ENCODE measurements at regions not wholly inside any gene's neighbourhood (a gene's known extent, or its start where the extent isn't known, plus 50 kb on each side); places are given as distances from the start of the nearest gene placed in this dataset.
"Not testable (repeated sequence)": the region's sequence is repeated elsewhere in the genome, so short reads cannot be mapped to it uniquely, and the experiment has no call there.

DNA sequence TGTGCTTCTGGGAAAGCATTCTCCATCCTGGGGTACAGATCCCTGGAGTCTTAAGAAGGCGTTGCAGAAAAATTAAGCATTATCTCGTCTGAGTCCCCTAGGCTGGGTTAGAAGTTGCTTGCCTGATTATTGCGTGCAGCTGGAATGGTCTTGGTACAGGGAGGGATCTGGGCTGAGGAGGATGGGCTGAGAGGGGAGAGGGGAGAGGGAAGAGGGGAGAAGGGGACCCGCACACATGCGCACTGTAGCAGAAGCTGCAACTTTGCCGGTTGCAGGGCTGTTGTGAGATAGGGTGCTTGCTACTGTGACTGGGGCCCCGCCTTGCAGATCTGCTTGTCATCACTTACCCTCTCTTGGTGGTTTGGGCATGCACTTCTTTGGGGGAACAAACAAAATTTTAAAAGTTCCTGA lies 316.8 kb downstream of the DLEU7 start:
- DNase-seq (ENCODE audit: low read depth in 2 of 2): no peak

- DNase-seq (ENCODE audit: low read depth in 2 of 2): no peak
Measured at GRCh38 chr13:50527188-50527587, 316.3 kb downstream of the DLEU7 start.

GRCh38 chr13:50527612-50528509 lies 315.6 kb downstream of the DLEU7 start:
- no peak for DNase-seq (ENCODE audit: low read depth in 2 of 2)

- no peak for DNase-seq (ENCODE audit: low read depth in 2 of 2)
Measured at GRCh38 chr13:50529154-50529882, 314.2 kb downstream of the DLEU7 start.

GRCh38 chr13:50531917-50532899 lies 311.3 kb downstream of the DLEU7 start:
- DNase-seq (ENCODE audit: low read depth in 2 of 2): no peak

DNA sequence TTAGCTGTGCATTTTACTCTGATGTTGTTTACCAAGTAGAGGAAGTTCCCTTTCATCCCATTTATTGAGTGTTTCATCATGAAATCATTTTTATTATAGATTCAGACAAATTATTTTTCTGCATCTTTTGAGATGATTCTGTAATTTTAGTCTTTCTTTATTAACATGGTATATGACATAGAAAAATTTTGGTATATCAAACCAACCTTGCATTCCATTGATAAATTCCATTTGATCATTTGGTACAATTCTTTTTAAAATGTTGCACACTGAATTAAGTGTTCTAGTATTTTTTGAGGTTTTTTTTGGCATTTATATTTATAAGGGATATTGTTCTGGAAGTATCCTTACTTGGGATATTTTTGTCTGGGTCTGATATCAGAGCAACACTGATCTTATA lies 308.4 kb downstream of the DLEU7 start:
- DNase-seq (ENCODE audit: low read depth in 2 of 2): no peak

DNA sequence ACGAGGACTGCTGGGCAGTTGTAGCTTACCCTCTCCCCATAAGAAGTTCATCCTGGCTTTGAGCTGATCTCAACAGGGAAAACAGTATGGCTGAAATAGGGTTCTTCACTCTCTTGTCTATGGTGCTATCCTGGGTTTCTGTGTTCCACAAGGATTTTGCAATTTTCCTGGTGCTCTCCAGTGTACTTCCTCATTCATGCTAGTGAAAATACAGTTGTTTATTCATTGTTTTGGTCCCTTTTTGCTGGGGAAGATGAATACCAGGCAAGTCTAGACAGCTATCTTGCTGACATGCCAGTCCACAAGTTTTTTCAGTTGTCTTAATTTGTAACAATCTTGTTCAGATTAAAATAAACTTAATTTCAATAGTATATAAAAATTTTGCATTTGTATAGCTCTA lies 306.5 kb downstream of the DLEU7 start:
- no peak for DNase-seq (ENCODE audit: low read depth in 2 of 2)

DNA sequence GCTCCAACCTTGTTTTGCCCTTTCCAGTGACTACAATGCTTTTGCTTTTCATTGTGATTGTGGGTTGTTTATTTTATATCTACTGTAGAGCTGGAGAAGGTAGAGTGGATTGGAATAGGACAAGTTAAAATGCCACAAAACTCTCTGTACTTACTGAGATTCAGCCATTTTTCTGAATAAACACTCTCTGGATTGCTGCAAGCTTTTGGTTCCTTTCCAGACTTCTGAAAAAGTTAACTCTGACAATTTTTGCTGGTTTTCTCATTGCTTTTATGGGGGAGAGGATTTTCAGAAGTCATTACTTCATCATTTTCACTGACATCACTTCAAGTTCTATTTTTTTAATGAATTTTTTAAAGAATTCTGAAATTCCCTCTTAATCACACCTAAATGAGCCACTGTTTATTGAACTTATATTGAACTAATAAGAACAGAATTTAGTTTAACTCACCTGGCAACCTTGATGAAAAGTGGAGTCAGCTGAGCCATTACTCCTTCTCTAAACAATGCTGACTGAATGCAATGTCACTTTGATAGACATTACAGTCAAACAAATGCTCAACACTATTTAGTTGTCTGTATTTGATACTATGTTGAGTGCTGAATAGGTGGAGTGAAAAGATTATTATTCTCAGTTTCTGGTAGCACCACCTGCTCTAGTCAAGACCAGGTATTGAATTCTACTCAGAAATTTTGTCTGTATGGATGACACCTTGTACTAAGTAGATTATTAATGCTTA lies 303.5 kb downstream of the DLEU7 start:
- DNase-seq (ENCODE audit: low read depth in 2 of 2): no peak

- DNase-seq (ENCODE audit: low read depth in 2 of 2): no peak
Measured at GRCh38 chr13:50543141-50543540, 300.4 kb downstream of the DLEU7 start.

- DNase-seq (ENCODE audit: low read depth in 2 of 2): no peak
Measured at GRCh38 chr13:50543782-50544181, 299.7 kb downstream of the DLEU7 start.

GRCh38 chr13:50544211-50544610 lies 299.3 kb downstream of the DLEU7 start:
- no peak for DNase-seq (ENCODE audit: low read depth in 2 of 2)

DNA sequence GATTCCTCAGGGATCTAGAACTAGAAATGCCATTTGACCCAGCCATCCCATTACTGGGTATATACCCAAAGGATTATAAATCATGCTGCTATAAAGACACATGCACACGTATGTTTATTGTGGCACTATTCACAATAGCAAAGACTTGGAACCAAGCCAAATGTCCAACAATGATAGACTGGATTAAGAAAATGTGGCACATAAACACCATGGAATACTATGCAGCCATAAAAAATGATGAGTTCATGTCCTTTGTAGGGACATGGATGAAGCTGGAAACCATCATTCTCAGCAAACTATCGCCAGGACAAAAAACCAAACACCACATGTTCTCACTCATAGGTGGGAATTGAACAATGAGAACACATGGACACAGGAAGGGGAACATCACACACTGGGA lies 296.3 kb downstream of the DLEU7 start:
- not testable (repeated sequence) for DNase-seq (ENCODE audit: low read depth in 2 of 2)

- no peak for DNase-seq (ENCODE audit: low read depth in 2 of 2)
Measured at GRCh38 chr13:50548586-50548985, 294.9 kb downstream of the DLEU7 start.

- no peak for DNase-seq (ENCODE audit: low read depth in 2 of 2)
Measured at GRCh38 chr13:50549221-50549942, 294.1 kb downstream of the DLEU7 start.

DNA sequence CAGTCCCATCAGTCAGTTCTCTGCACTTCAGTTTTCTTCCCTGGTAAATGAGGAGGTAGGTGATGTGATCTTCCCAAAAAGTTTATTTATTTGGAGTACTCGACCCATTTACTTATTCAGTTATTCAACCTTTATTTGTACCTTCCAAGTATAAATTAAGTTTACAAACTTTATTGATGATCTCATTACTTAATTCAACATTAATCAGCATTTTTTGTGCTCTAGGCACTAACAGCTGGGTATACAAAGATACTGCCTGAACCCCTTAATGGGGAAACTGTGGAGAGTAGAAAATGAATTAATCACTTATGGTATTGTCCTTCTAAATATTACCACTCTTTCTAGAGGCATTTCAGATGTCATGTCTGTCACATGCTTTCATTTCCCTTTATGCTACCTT lies 293.3 kb downstream of the DLEU7 start:
- no peak for DNase-seq (ENCODE audit: low read depth in 2 of 2)

- DNase-seq (ENCODE audit: low read depth in 2 of 2): no peak
Measured at GRCh38 chr13:50552424-50552966, 291.0 kb downstream of the DLEU7 start.

GRCh38 chr13:50561739-50562138 lies 281.8 kb downstream of the DLEU7 start:
- DNase-seq (ENCODE audit: low read depth in 2 of 2): no peak

- DNase-seq (ENCODE audit: low read depth in 2 of 2): no peak
Measured at GRCh38 chr13:50566646-50567045, 276.8 kb downstream of the DLEU7 start.

DNA sequence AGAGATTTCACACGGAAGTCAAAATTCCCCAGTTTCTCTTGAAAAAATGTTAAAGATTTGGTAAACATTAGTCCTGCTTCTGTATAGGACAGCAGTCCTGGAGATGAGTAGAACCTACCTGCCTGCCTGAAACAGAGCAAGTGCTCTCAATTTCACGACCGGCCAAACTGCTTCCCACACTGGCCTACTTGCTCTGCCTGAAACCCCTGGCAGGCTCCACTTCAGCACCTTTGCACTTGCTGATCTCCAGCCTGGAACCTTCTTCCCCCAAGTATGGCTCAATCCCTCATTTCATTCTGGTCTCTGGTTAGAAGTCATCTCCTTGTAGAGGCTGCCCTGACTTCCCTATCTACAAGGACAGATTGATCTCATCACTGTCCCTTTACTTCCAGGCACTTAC lies 271.4 kb downstream of the DLEU7 start:
- no peak for DNase-seq (ENCODE audit: low read depth in 2 of 2)

GRCh38 chr13:50573066-50573465 lies 270.4 kb downstream of the DLEU7 start:
- DNase-seq (ENCODE audit: low read depth in 2 of 2): no peak
